HL-60 (cell line): ENCODE measurements at regions not wholly inside any gene's neighbourhood (a gene's known extent, or its start where the extent isn't known, plus 50 kb on each side); places are given as distances from the start of the nearest gene placed in this dataset.

Experiments
- DNase-seq, 2 experiments: peaks; one replicate each; pipeline ENCODE4 v3.0.0-alpha.2; 2010 to 2020; ENCODE audit warnings: low read depth in 1 of 2, low spot score in 1 of 2
- H3K27ac ChIP-seq: fragments of 250-450 bp; sonication (Bioruptor Pico); replicated peaks from 2 replicates; pipeline ENCODE4 v1.5.1; 2020; ENCODE audit warnings: mild to moderate bottlenecking, moderate library complexity
- H3K27me3 ChIP-seq: fragments of 250-450 bp; sonication (Bioruptor Pico); 2 replicates; pipeline ENCODE4 v1.5.1; 2021; ENCODE audit warnings: mild to moderate bottlenecking, moderate library complexity; ENCODE audit not compliant: insufficient read depth, poor library complexity, severe bottlenecking
- H3K4me3 ChIP-seq: replicated peaks from 2 replicates; pipeline ENCODE4 v1.5.1; 2011; ENCODE audit warnings: mild to moderate bottlenecking, control low read depth, low read length; ENCODE audit not compliant: insufficient read depth
- CTCF ChIP-seq: IDR thresholded peaks from one replicate; pipeline ENCODE4 v1.5.1; 2011; ENCODE audit warnings: low read length, control low read depth, inconsistent platforms; ENCODE audit not compliant: insufficient read depth
- GABPA ChIP-seq: IDR thresholded peaks from 2 replicates; pipeline ENCODE4 v1.6.1; 2012; ENCODE audit warnings: low read depth
- POLR2AphosphoS5 ChIP-seq: IDR thresholded peaks from 2 replicates; pipeline ENCODE4 v1.6.1; 2012; ENCODE audit warnings: low read depth
- SPI1 ChIP-seq: IDR thresholded peaks from 2 replicates; pipeline ENCODE4 v1.6.1; 2012; ENCODE audit warnings: low read depth, mild to moderate bottlenecking, borderline replicate concordance
- TF ChIP-seq, protein P1 (sequence below): IDR thresholded peaks from 2 replicates; pipeline ENCODE4 v1.6.1; 2012; ENCODE audit warnings: low read depth; ENCODE audit not compliant: insufficient replicate concordance

- no peak for TF ChIP-seq SPI1
- TF ChIP-seq POLR2AphosphoS5, result no peak
- TF ChIP-seq, protein P1, sequence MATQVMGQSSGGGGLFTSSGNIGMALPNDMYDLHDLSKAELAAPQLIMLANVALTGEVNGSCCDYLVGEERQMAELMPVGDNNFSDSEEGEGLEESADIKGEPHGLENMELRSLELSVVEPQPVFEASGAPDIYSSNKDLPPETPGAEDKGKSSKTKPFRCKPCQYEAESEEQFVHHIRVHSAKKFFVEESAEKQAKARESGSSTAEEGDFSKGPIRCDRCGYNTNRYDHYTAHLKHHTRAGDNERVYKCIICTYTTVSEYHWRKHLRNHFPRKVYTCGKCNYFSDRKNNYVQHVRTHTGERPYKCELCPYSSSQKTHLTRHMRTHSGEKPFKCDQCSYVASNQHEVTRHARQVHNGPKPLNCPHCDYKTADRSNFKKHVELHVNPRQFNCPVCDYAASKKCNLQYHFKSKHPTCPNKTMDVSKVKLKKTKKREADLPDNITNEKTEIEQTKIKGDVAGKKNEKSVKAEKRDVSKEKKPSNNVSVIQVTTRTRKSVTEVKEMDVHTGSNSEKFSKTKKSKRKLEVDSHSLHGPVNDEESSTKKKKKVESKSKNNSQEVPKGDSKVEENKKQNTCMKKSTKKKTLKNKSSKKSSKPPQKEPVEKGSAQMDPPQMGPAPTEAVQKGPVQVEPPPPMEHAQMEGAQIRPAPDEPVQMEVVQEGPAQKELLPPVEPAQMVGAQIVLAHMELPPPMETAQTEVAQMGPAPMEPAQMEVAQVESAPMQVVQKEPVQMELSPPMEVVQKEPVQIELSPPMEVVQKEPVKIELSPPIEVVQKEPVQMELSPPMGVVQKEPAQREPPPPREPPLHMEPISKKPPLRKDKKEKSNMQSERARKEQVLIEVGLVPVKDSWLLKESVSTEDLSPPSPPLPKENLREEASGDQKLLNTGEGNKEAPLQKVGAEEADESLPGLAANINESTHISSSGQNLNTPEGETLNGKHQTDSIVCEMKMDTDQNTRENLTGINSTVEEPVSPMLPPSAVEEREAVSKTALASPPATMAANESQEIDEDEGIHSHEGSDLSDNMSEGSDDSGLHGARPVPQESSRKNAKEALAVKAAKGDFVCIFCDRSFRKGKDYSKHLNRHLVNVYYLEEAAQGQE, result no peak
- TF ChIP-seq GABPA, result no peak
- no peak for TF ChIP-seq CTCF
- H3K27me3 ChIP-seq, result no peaks in the 10 kb centered on the region
- no peak for DNase-seq
- no peak overlapping the region for H3K4me3 ChIP-seq
- H3K27ac ChIP-seq, result no peak overlapping the region
Measured at GRCh38 chr12:87376722-87377121, 652.5 kb downstream of the C12orf50 start.

DNA sequence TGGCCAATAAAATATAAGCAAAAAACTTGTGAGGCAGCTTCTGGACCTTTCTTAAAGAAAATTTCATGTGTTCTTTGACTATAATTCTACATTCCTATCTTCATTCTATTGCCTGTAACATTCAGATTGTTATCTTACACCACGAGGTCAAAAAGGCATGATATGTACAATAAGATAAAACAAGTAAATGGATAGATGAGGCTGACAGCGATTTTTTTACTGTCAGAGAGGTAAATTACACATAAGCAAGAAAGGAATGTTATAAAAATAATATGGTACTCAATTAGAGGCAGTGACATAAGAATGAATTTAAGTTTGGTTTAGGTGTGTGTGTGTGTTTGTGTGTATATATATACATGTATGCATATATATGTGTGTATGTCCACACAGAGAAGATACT lies 660.0 kb downstream of the C12orf50 start:
- TF ChIP-seq CTCF, result no peak
- TF ChIP-seq POLR2AphosphoS5, result no peak
- no peak for TF ChIP-seq GABPA
- TF ChIP-seq, protein P1, result no peak
- no peak for TF ChIP-seq SPI1
- DNase-seq, result no peak
- Histone ChIP-seq H3K27ac (no peak overlapping the region), H3K4me3 (no peak overlapping the region), H3K27me3 (no peaks in the 10 kb centered on the region)

GRCh38 chr12:87368259-87368658 lies 660.9 kb downstream of the C12orf50 start:
- Histone ChIP-seq H3K27me3 (no peaks in the 10 kb centered on the region), H3K27ac (no peak overlapping the region), H3K4me3 (no peak overlapping the region)
- no peak for TF ChIP-seq POLR2AphosphoS5
- TF ChIP-seq, protein P1, result no peak
- no peak for TF ChIP-seq GABPA
- no peak for TF ChIP-seq CTCF
- no peak for TF ChIP-seq SPI1
- DNase-seq, result no peak
